Smooth muscle cell (in vitro differentiated cells): ENCODE measurements at regions not wholly inside any gene's neighbourhood (a gene's known extent, or its start where the extent isn't known, plus 50 kb on each side); places are given as distances from the start of the nearest gene placed in this dataset.

Experiments used
- DNase-seq: peaks from one replicate; lab custom pipeline; 2025; ENCODE audit not compliant: unreplicated experiment; lab: John Stamatoyannopoulos, UW
- H2AFZ ChIP-seq: fragments of 200-600 bp; sonication (generic); 2 replicates; pipeline ENCODE4 v1.6.0; 2016; ENCODE audit warnings: antibody characterized with exemption, low read depth, mild to moderate bottlenecking
- H3F3A ChIP-seq: fragments of 200-600 bp; sonication (generic); 2 replicates; pipeline ENCODE4 v1.6.0; 2017; ENCODE audit warnings: antibody characterized with exemption, low read depth
- H3K27ac ChIP-seq: fragments of 200-600 bp; sonication (generic); 2 replicates; pipeline ENCODE4 v1.5.1; 2016; ENCODE audit warnings: low read depth, mild to moderate bottlenecking
- H3K27me3 ChIP-seq: fragments of 200-600 bp; sonication (generic); 2 replicates; pipeline ENCODE4 v1.6.1; 2016; ENCODE audit warnings: low read depth, mild to moderate bottlenecking
- H3K36me3 ChIP-seq: fragments of 200-600 bp; sonication (generic); 2 replicates; pipeline ENCODE4 v1.5.1; 2016; ENCODE audit warnings: low read depth
- H3K4me1 ChIP-seq: fragments of 200-600 bp; sonication (generic); 2 replicates; pipeline ENCODE4 v1.5.1; 2016; ENCODE audit warnings: low read depth
- H3K4me2 ChIP-seq: fragments of 200-600 bp; sonication (generic); 2 replicates; pipeline ENCODE4 v1.6.0; 2016; ENCODE audit warnings: mild to moderate bottlenecking
- H3K4me3 ChIP-seq: fragments of 200-600 bp; sonication (generic); 2 replicates; pipeline ENCODE4 v1.5.1; 2016; ENCODE audit warnings: mild to moderate bottlenecking
- H3K79me2 ChIP-seq: fragments of 200-600 bp; sonication (generic); 2 replicates; pipeline ENCODE4 v1.6.0; 2016; ENCODE audit warnings: low read depth, mild to moderate bottlenecking
- H3K9ac ChIP-seq: fragments of 200-600 bp; sonication (generic); 2 replicates; pipeline ENCODE4 v1.6.0; 2016; ENCODE audit warnings: low read depth
- H3K9me3 ChIP-seq: fragments of 200-600 bp; sonication (generic); replicated peaks from 2 replicates; pipeline ENCODE4 v1.5.1; 2016; ENCODE audit warnings: low read depth
- H4K20me1 ChIP-seq: fragments of 200-600 bp; sonication (generic); 2 replicates; pipeline ENCODE4 v1.6.0; 2016; ENCODE audit warnings: low read depth
- CTCF ChIP-seq: fragments of 200-600 bp; sonication (generic); IDR thresholded peaks from 2 replicates; pipeline ENCODE4 v1.5.1; 2017; ENCODE audit warnings: borderline replicate concordance, mild to moderate bottlenecking, antibody characterized with exemption; ENCODE audit not compliant: insufficient read depth, poor library complexity, severe bottlenecking
- WGBS: methylation state at CpG from one replicate; pipeline ENCODE4 v1.1.7; 2016; ENCODE audit warnings: low lambda C conversion rate; 5-methylcytosine and 5-hydroxymethylcytosine counted together

DNA sequence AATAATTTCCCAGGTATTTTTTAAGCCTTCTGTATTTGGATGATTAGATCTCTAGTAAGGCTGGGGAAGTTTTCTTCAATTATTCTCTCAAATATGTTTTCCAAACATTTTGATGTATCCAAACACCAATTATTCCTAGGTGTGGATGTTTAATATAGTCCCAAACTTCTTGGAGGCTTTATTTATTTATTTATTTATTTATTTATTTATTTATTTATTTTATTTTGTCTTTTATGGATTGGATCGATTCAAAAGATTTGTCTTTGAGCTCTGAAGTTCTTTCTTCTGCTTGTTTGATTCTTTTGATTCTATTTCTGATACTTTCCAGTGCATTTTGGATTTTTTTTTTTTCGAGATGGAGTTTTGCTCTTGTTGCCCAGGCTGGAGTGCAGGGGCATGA is 2267.9 kb upstream of the RAG2 start:
- H3K79me2 ChIP-seq, result no peaks in the 10 kb centered on the region
- H4K20me1 ChIP-seq, result no peaks in the 10 kb centered on the region
- H3K4me2 ChIP-seq, result no peak overlapping the region
- no peak overlapping the region for H3K4me3 ChIP-seq
- H3F3A ChIP-seq, result no peaks in the 10 kb centered on the region
- H3K9me3 ChIP-seq, result peaks cover 13% of the 10 kb centered on the region
- TF ChIP-seq CTCF, result no peak
- H3K9ac ChIP-seq, result no peak overlapping the region
- DNase-seq, result no peak
- peaks cover 4% of the 10 kb centered on the region for H3K36me3 ChIP-seq
- 88% methylated on average over 2 of the region's 2 CpGs for WGBS
- H3K27ac ChIP-seq, result no peak overlapping the region
- H3K4me1 ChIP-seq, result no peaks in the 10 kb centered on the region
- no peak overlapping the region for H2AFZ ChIP-seq
- no peaks in the 10 kb centered on the region for H3K27me3 ChIP-seq

- TF ChIP-seq CTCF, result no peak
- H3K27ac ChIP-seq, result no peak overlapping the region
Measured at GRCh38 chr11:38842991-38843390, 2245.0 kb upstream of the RAG2 start.

DNA sequence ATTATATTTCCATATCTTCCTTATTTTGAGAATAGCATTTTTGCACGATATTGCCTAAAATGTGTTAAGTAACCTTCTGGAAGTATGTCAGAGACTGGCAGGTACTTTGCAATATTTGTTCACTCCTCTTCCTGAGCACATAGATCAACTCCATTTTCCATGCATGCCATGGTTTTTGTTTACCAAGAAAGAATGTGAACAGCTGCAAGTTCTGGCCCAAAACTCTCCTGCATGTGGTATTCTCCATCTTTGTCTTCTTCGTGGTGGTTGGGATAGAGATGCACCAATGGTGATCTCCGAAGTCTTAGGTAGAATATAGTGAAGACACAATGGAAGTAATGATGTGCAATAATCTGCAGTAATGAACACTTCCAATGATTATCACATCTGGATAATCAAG is 2241.0 kb upstream of the RAG2 start:
- no peaks in the 10 kb centered on the region for H3K36me3 ChIP-seq
- no peak overlapping the region for H2AFZ ChIP-seq
- no peak overlapping the region for H3K4me3 ChIP-seq
- no peak overlapping the region for H3K9ac ChIP-seq
- H3K27ac ChIP-seq, result no peak overlapping the region
- H3F3A ChIP-seq, result no peaks in the 10 kb centered on the region
- no peaks in the 10 kb centered on the region for H4K20me1 ChIP-seq
- H3K4me2 ChIP-seq, result no peak overlapping the region
- WGBS, result 90% methylated on average over 3 of the region's 3 CpGs
- no peaks in the 10 kb centered on the region for H3K9me3 ChIP-seq
- H3K79me2 ChIP-seq, result no peaks in the 10 kb centered on the region
- no peaks in the 10 kb centered on the region for H3K4me1 ChIP-seq
- no peak for TF ChIP-seq CTCF
- no peak for DNase-seq
- no peaks in the 10 kb centered on the region for H3K27me3 ChIP-seq

More at GRCh38 chr11:38842991-38843390, 2245.0 kb upstream of the RAG2 start:
- Histone ChIP-seq H2AFZ (no peak overlapping the region), H3K9ac (no peak overlapping the region), H3K36me3 (no peaks in the 10 kb centered on the region), H3K27me3 (no peaks in the 10 kb centered on the region), H4K20me1 (no peaks in the 10 kb centered on the region), H3F3A (no peaks in the 10 kb centered on the region), H3K79me2 (no peaks in the 10 kb centered on the region), H3K4me2 (no peak overlapping the region), H3K4me1 (no peaks in the 10 kb centered on the region), H3K9me3 (no peaks in the 10 kb centered on the region), H3K4me3 (no peak overlapping the region)
- 86% methylated on average over 2 of the region's 2 CpGs for WGBS
- DNase-seq, result no peak

DNA sequence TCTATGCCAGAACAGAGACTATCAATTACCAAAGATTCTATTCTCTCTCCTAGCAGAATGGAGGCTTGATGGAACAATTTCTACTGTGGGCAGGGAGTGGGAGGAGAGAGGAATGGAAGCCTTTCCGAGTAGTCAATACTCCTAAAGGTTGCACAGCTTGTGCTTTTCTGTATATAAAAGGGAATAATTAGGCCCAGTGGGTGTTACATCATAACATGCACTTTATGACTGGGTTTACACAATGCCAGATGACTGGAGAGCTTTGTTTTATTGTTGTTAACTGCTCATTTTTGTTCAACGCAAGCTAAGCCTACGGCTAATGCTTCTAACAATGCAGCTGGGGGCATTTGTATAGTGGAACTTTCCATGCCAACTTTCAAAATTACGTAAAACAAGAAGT is 2237.9 kb upstream of the RAG2 start:
- no peak for DNase-seq
- no peak overlapping the region for H3K4me2 ChIP-seq
- H3K27me3 ChIP-seq, result no peaks in the 10 kb centered on the region
- no peak overlapping the region for H3K9ac ChIP-seq
- no peak overlapping the region for H3K4me3 ChIP-seq
- H3K27ac ChIP-seq, result no peak overlapping the region
- WGBS, result 48% methylated on average over 4 of the region's 4 CpGs
- H3K4me1 ChIP-seq, result no peaks in the 10 kb centered on the region
- H3K9me3 ChIP-seq, result no peaks in the 10 kb centered on the region
- H3K36me3 ChIP-seq, result no peaks in the 10 kb centered on the region
- H3K79me2 ChIP-seq, result no peaks in the 10 kb centered on the region
- TF ChIP-seq CTCF, result no peak
- H2AFZ ChIP-seq, result peak overlapping the region; percentile 61
- no peaks in the 10 kb centered on the region for H4K20me1 ChIP-seq
- H3F3A ChIP-seq, result no peaks in the 10 kb centered on the region
